Caco-2 (cell line): ENCODE measurements at regions not wholly inside any gene's neighbourhood (a gene's known extent, or its start where the extent isn't known, plus 50 kb on each side); places are given as distances from the start of the nearest gene placed in this dataset.

Experiments
- BruUV-seq: library from RNA; stranded (reverse); fragments of 400-500 nt; replicated peaks from 2 replicates; lab custom pipeline; 2021; lab: Mats Ljungman, UMichigan
- CTCF ChIA-PET: fragments of 300-600 bp; sonication (Branson Sonifier 250); formaldehyde crosslinking; loops from one replicate; lab custom pipeline; 2022; ENCODE audit warnings: antibody characterized with exemption; lab: Charles Lee
- POLR2A ChIA-PET: fragments of 300-600 bp; sonication (Branson Sonifier 250); formaldehyde crosslinking; loops from one replicate; lab custom pipeline; 2022; ENCODE audit warnings: antibody characterized with exemption; lab: Charles Lee
- DNase-seq, 2 experiments: peaks; one replicate each; pipeline versions ENCODE4 v3.0.0 to v3.0.0-alpha.2; 2020 to 2022
- H3K27me3 ChIP-seq: replicated peaks from 2 replicates; pipeline ENCODE4 v1.6.0; 2011; ENCODE audit warnings: low read length; ENCODE audit not compliant: control insufficient read depth, insufficient read depth
- H3K36me3 ChIP-seq: 2 replicates; pipeline ENCODE4 v1.5.1; 2011; ENCODE audit warnings: low read length; ENCODE audit not compliant: control insufficient read depth, insufficient read depth
- H3K4me1 ChIP-seq: fragments of 250-450 bp; sonication (Bioruptor Pico); 2 replicates; pipeline ENCODE4 v1.5.1; 2020; ENCODE audit warnings: mild to moderate bottlenecking
- H3K4me3 ChIP-seq: 2 replicates; pipeline ENCODE4 v1.5.1; 2011; ENCODE audit warnings: low read depth, mild to moderate bottlenecking, control low read depth, low read length
- H3K9me3 ChIP-seq: fragments of 250-450 bp; sonication (Bioruptor Pico); 2 replicates; pipeline ENCODE4 v1.5.1; 2020; ENCODE audit warnings: mild to moderate bottlenecking, moderate library complexity
- H3K27ac Mint-ChIP-seq: one replicate; pipeline ENCODE4 v1.8.0; 2022; ENCODE audit warnings: mixed read lengths; ENCODE audit not compliant: unreplicated experiment
- H3K27me3 Mint-ChIP-seq: one replicate; pipeline ENCODE4 v1.8.0; 2022; ENCODE audit warnings: mixed read lengths; ENCODE audit not compliant: insufficient read depth, unreplicated experiment
- H3K36me3 Mint-ChIP-seq: one replicate; pipeline ENCODE4 v1.8.0; 2022; ENCODE audit warnings: mild to moderate bottlenecking, mixed read lengths; ENCODE audit not compliant: insufficient read depth, unreplicated experiment
- H3K4me1 Mint-ChIP-seq: one replicate; pipeline ENCODE4 v1.8.0; 2022; ENCODE audit warnings: low read depth, mixed read lengths; ENCODE audit not compliant: unreplicated experiment
- H3K4me3 Mint-ChIP-seq: one replicate; pipeline ENCODE4 v1.8.0; 2022; ENCODE audit warnings: mild to moderate bottlenecking, moderate library complexity, mixed read lengths; ENCODE audit not compliant: unreplicated experiment
- H3K9me3 Mint-ChIP-seq: one replicate; pipeline ENCODE4 v1.8.0; 2022; ENCODE audit warnings: mixed read lengths; ENCODE audit not compliant: unreplicated experiment
- CTCF ChIP-seq, 2 experiments: fragments of 200-600 bp in 1 of 2; IDR thresholded peaks; 1 replicate in 1 of 2; 2 replicates in 1 of 2; pipeline versions ENCODE4 v1.5.1 to v1.8.0; 2011 to 2022; ENCODE audit warnings: antibody characterized with exemption in 1 of 2, control low read depth in 1 of 2, inconsistent platforms in 1 of 2, low read depth in 1 of 2, low read length in 1 of 2, mild to moderate bottlenecking in 1 of 2, moderate library complexity in 1 of 2; ENCODE audit not compliant: insufficient read depth in 1 of 2, severe bottlenecking in 1 of 2, unreplicated experiment in 1 of 2
- intact Hi-C: fragments of 100-400 bp; cut with micrococcal nuclease; formaldehyde crosslinking; loops from one replicate; pipeline ENCODE4 v1.10.0; 2022; ENCODE audit not compliant: unreplicated experiment

- Histone ChIP-seq H3K4me1 (no peaks in the 10 kb centered on the region), H3K36me3 (no peaks in the 10 kb centered on the region), H3K27me3 (no peaks in the 10 kb centered on the region; the same call in 1 of the 2 replicates), H3K4me3 (no peak overlapping the region), H3K9me3 (no peaks in the 10 kb centered on the region)
- no peak for TF ChIP-seq CTCF (IDR thresholded peaks at IDR 0.05; ENCODE audit: insufficient read depth in 1 of 2, low read depth in 1 of 2, low read length in 1 of 2, severe bottlenecking in 1 of 2, unreplicated experiment in 1 of 2)
- no peaks in the 10 kb centered on the region for H3K4me1 Mint-ChIP-seq
- BruUV-seq: no TSS peak
- no peak overlapping the region for H3K4me3 Mint-ChIP-seq
- ChIA-PET CTCF (no interaction called here), POLR2A (no interaction called here)
- H3K36me3 Mint-ChIP-seq: no peaks in the 10 kb centered on the region
- peaks cover 18% of the 10 kb centered on the region for H3K27me3 Mint-ChIP-seq
- intact Hi-C loops: no loop called here
- H3K27ac Mint-ChIP-seq: no peak overlapping the region
- H3K9me3 Mint-ChIP-seq: no peaks in the 10 kb centered on the region
- no peak for DNase-seq
Observed at GRCh38 chr17:63069245-63069644, 103.2 kb downstream of the TANC2 start.

- Histone ChIP-seq H3K4me3 (no peak overlapping the region), H3K4me1 (no peaks in the 10 kb centered on the region), H3K36me3 (no peaks in the 10 kb centered on the region), H3K9me3 (no peaks in the 10 kb centered on the region), H3K27me3 (no peaks in the 10 kb centered on the region; the same call in 1 of the 2 replicates)
- Mint-ChIP-seq H3K9me3 (no peaks in the 10 kb centered on the region), H3K27me3 (peaks cover 18% of the 10 kb centered on the region), H3K4me1 (no peaks in the 10 kb centered on the region), H3K27ac (no peak overlapping the region), H3K4me3 (no peak overlapping the region), H3K36me3 (no peaks in the 10 kb centered on the region)
- intact Hi-C loops: no loop called here
- BruUV-seq: no TSS peak
- POLR2A ChIA-PET: no interaction called here
- CTCF ChIA-PET: no interaction called here
- TF ChIP-seq CTCF (IDR thresholded peaks at IDR 0.05; ENCODE audit: insufficient read depth in 1 of 2, low read depth in 1 of 2, low read length in 1 of 2, severe bottlenecking in 1 of 2, unreplicated experiment in 1 of 2): no peak
- DNase-seq: no peak
Observed at GRCh38 chr17:63070031-63070430, 104.0 kb downstream of the TANC2 start.

GRCh38 chr17:63071797-63072196 lies 105.8 kb downstream of the TANC2 start:
- TF ChIP-seq CTCF (IDR thresholded peaks at IDR 0.05; ENCODE audit: insufficient read depth in 1 of 2, low read depth in 1 of 2, low read length in 1 of 2, severe bottlenecking in 1 of 2, unreplicated experiment in 1 of 2): no peak
- Histone ChIP-seq H3K36me3 (no peaks in the 10 kb centered on the region), H3K9me3 (no peaks in the 10 kb centered on the region), H3K4me1 (no peaks in the 10 kb centered on the region), H3K27me3 (no peaks in the 10 kb centered on the region; the same call in 1 of the 2 replicates), H3K4me3 (no peak overlapping the region)
- Mint-ChIP-seq H3K4me1 (no peaks in the 10 kb centered on the region), H3K4me3 (no peak overlapping the region), H3K27ac (no peak overlapping the region), H3K9me3 (no peaks in the 10 kb centered on the region), H3K36me3 (no peaks in the 10 kb centered on the region), H3K27me3 (peaks cover 18% of the 10 kb centered on the region)
- intact Hi-C loops: no loop called here
- ChIA-PET POLR2A (no interaction called here), CTCF (interaction anchor here (1.2 kb wide), 1 partner anchor 10 kb away, joined by 5 read pairs; no protein-coding TSS in a partner anchor)
- DNase-seq: no peak
- BruUV-seq: no TSS peak
